ENCODE measurements at regions not wholly inside any gene's neighbourhood (a gene's known extent, or its start where the extent isn't known, plus 50 kb on each side); places are given as distances from the start of the nearest gene placed in this dataset.
"Not testable (repeated sequence)": the region's sequence is repeated elsewhere in the genome, so short reads cannot be mapped to it uniquely, and the experiment has no call there.

DNA sequence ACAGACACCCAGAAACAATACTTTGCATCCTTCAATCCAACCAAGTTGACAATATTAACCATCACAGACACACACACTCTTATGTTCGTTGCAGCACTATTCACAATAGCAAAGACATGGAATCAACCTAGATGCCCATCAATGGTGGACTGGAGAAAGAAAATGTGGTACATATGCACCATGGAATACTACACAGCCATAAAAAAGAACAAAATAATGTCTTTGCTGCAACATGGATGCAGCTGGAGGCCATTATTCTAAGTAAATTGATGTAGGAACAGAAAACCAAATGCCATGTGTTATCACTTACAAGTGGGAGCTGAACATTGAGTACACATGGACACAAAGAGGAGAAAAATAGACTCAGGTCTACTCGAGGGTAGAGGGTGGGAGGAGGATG is 102.2 kb upstream of the KRAS start:
- not testable (repeated sequence) for TF ChIP-seq MXI1 (IDR thresholded peaks at IDR 0.05; ENCODE audit: low read depth, low read length); CEBPZ (IDR thresholded peaks at IDR 0.05; ENCODE audit: low read depth, low read length); CTCF (IDR thresholded peaks at IDR 0.05 in 2 of 3, conservative IDR thresholded peaks at IDR 0.05 in 1 of 3; ENCODE audit: control insufficient read depth in 2 of 3, extremely low read depth in 1 of 3, insufficient read depth in 1 of 3, low read depth in 3 of 3, low read length in 3 of 3); CBX5 (IDR thresholded peaks at IDR 0.05; ENCODE audit: low read depth); FOXM1 (IDR thresholded peaks at IDR 0.05; ENCODE audit: low read depth, low read length); TARDBP (IDR thresholded peaks at IDR 0.05; ENCODE audit: borderline replicate concordance); EZH2 (IDR thresholded peaks at IDR 0.05; ENCODE audit: borderline replicate concordance, control insufficient read depth, low read depth, low read length)
- TF ChIP-seq, protein P1, sequence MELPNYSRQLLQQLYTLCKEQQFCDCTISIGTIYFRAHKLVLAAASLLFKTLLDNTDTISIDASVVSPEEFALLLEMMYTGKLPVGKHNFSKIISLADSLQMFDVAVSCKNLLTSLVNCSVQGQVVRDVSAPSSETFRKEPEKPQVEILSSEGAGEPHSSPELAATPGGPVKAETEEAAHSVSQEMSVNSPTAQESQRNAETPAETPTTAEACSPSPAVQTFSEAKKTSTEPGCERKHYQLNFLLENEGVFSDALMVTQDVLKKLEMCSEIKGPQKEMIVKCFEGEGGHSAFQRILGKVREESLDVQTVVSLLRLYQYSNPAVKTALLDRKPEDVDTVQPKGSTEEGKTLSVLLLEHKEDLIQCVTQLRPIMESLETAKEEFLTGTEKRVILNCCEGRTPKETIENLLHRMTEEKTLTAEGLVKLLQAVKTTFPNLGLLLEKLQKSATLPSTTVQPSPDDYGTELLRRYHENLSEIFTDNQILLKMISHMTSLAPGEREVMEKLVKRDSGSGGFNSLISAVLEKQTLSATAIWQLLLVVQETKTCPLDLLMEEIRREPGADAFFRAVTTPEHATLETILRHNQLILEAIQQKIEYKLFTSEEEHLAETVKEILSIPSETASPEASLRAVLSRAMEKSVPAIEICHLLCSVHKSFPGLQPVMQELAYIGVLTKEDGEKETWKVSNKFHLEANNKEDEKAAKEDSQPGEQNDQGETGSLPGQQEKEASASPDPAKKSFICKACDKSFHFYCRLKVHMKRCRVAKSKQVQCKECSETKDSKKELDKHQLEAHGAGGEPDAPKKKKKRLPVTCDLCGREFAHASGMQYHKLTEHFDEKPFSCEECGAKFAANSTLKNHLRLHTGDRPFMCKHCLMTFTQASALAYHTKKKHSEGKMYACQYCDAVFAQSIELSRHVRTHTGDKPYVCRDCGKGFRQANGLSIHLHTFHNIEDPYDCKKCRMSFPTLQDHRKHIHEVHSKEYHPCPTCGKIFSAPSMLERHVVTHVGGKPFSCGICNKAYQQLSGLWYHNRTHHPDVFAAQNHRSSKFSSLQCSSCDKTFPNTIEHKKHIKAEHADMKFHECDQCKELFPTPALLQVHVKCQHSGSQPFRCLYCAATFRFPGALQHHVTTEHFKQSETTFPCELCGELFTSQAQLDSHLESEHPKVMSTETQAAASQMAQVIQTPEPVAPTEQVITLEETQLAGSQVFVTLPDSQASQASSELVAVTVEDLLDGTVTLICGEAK (IDR thresholded peaks at IDR 0.05; ENCODE audit: borderline replicate concordance) = not testable (repeated sequence)
